KOPT-K1 (cell line): ENCODE measurements at regions not wholly inside any gene's neighbourhood (a gene's known extent, or its start where the extent isn't known, plus 50 kb on each side); places are given as distances from the start of the nearest gene placed in this dataset.

Experiments used
- H3K27ac ChIP-seq: fragments of 200-600 bp; sonication (generic); 2 replicates; pipeline ENCODE4 v1.5.1; 2016; ENCODE audit warnings: antibody characterized with exemption, mild to moderate bottlenecking, low read depth, low read length; ENCODE audit not compliant: poor library complexity, severe bottlenecking
- H3K36me3 ChIP-seq: fragments of 200-600 bp; sonication (generic); 2 replicates; pipeline ENCODE4 v1.5.1; 2017; ENCODE audit warnings: antibody characterized with exemption, mild to moderate bottlenecking, low read length, moderate library complexity; ENCODE audit not compliant: insufficient read depth
- H3K9me3 ChIP-seq: fragments of 200-600 bp; sonication (generic); 2 replicates; pipeline ENCODE4 v1.5.1; 2017; ENCODE audit warnings: antibody characterized with exemption, low read length, mild to moderate bottlenecking; ENCODE audit not compliant: insufficient read depth, poor library complexity, severe bottlenecking

GRCh38 chr13:62910541-62911060 lies 1495.0 kb upstream of the PCDH20 start:
- no peak overlapping the region for H3K27ac ChIP-seq
- no peaks in the 10 kb centered on the region for H3K9me3 ChIP-seq
- no peaks in the 10 kb centered on the region for H3K36me3 ChIP-seq

DNA sequence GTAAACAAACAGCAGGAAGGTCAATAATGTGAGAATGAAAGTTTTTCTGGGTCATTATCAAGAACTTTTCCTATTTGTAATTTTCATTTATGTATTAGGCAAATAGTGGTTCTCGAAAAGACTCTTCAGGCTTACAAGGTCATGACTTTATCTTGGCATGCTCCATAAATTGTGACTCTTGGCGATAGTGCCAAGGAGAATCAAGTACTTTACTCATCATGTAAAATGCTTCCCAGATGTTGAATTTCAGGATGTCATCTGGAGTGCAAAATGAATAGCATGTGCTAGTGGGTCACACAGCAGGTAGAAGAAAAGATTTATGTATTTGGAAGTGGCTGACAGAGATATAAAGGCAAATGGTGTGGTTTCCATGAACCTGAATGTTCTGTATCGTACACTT lies 1492.7 kb upstream of the PCDH20 start:
- Histone ChIP-seq H3K36me3 (no peaks in the 10 kb centered on the region), H3K27ac (no peak overlapping the region), H3K9me3 (no peaks in the 10 kb centered on the region)

- Histone ChIP-seq H3K27ac (no peak overlapping the region), H3K9me3 (no peaks in the 10 kb centered on the region), H3K36me3 (no peaks in the 10 kb centered on the region)
These were observed 1491.2 kb upstream of the PCDH20 start for GRCh38 chr13:62906896-62907295.

DNA sequence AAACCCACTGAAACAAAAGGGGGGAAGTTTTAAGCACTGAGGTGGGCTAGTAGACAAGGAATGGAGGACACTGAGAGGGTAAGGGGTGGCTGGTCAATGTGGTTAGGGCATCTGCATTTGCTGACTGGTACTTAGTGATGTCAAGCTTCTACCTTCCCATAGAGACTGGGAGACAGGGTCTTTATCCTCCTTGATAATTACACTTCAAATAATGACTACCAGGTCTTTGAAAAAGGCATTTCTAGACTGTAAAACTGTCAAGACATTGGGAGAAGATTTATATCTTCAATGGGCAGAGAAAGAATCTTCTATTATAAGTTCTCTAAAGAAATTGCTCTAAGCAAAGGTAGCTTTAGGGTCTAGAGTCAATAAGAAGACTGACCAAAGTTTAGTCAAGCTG lies 1490.8 kb upstream of the PCDH20 start:
- H3K27ac ChIP-seq: no peak overlapping the region
- H3K9me3 ChIP-seq: no peaks in the 10 kb centered on the region
- no peaks in the 10 kb centered on the region for H3K36me3 ChIP-seq

DNA sequence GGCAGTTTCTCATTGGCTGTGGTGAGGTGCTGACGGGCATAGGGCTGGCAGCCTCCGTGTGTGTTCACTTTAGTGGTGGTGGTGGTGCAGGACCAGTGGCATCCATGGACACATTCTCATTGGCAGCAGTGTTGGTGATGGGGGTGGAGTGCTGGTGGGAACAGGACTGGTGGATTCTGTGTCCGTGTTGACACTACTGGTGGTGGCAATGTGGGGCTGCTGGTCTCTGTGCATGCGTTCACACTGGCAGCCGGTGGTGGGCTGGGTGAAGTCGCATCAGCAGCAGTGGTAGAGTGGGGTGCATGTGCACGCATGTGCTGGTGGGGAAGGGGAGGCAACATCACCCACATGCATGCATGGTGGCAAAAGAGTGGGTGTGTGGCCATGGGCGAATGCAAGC lies 1471.4 kb upstream of the PCDH20 start:
- Histone ChIP-seq H3K36me3 (no peaks in the 10 kb centered on the region), H3K27ac (no peak overlapping the region), H3K9me3 (peaks cover 5% of the 10 kb centered on the region)

- H3K9me3 ChIP-seq: peaks cover 19% of the 10 kb centered on the region
- no peak overlapping the region for H3K27ac ChIP-seq
- H3K36me3 ChIP-seq: no peaks in the 10 kb centered on the region
These were observed 1463.4 kb upstream of the PCDH20 start for GRCh38 chr13:62879071-62879470.

DNA sequence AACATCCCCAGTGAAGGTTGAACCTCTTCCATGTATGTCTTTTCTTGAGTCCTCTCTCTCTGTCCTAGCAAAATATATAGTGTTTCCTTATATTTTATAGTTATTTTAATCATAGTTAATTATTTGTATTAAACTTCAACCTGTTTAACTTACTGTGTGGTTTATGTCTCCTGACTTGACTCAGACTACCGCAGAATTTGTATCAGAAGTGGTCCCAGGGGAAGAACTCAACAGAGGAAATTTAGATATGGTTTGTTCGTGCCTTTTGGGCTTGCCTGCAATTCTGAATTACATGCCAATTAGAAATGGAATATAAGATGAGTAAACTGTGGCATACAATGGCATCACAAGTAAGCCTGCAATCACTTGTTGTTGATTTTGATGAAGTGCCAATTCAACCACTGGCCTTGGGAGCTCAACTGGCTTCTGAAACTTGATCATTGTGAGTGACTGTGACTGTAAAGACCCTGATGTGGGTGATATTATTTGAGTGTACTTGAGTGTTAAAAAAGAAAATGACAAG lies 1459.5 kb upstream of the PCDH20 start:
- no peak overlapping the region for H3K27ac ChIP-seq
- peaks cover 13% of the 10 kb centered on the region for H3K9me3 ChIP-seq
- no peaks in the 10 kb centered on the region for H3K36me3 ChIP-seq

DNA sequence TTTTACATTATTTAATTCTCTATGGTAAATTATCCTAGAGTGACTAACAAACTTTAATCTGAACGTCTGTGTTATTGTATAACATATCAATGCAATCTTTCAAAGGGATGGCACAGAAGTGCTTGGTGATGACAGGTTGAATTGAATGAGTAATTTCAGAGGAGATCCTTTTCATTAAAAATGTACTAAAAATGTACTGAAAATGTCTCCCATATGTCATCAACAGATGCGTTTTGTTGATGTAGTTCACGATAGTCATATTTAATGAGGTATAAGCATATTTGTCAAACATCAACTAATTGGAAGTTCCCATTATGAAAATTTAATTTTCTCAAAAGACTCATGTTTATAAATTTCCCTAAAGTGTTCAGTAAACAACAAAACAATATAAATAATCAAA lies 1434.7 kb upstream of the PCDH20 start:
- Histone ChIP-seq H3K27ac (no peak overlapping the region), H3K36me3 (no peaks in the 10 kb centered on the region), H3K9me3 (no peaks in the 10 kb centered on the region)

- no peaks in the 10 kb centered on the region for H3K9me3 ChIP-seq
These were observed 1431.9 kb upstream of the PCDH20 start for GRCh38 chr13:62847520-62847919.

DNA sequence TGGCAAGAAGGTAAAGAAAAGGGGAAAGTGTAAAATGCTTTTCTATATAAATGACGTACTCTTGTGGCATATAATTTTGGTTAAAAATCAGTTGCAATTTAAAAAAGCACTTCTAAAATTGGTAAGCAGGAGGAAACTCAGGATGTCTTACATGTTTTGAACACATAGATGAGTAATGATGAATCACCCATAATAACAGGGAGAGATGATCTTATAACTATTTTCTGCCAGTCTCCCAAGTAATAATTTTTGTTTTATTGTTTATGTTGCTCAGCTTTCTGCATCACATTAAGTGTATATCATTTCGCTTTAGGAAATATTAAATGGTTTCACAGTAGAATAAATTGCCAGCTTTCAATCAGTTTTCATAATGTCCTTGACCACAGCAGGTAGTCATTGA lies 1430.7 kb upstream of the PCDH20 start:
- no peak overlapping the region for H3K27ac ChIP-seq

More at GRCh38 chr13:62847520-62847919, 1431.9 kb upstream of the PCDH20 start:
- Histone ChIP-seq H3K36me3 (no peaks in the 10 kb centered on the region), H3K27ac (no peak overlapping the region)

DNA sequence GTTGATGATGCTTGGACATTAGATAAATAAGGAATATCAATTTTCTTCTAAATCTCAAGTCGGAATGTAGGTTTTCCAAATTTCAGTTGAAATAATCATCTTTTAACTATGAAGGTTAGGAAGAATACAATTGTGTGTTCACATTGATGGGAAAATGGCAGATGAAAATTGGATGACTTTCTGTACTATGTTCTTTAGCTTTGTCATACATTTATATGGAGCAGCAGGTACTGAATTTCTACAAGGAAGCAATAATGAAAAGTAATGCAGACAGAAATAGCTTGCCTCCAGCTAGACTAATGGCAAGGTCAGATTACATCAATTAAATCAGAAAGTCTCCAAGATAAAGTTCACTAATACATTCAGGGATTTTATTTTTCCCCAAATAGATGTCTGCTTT lies 1423.7 kb upstream of the PCDH20 start:
- Histone ChIP-seq H3K27ac (no peak overlapping the region), H3K36me3 (no peaks in the 10 kb centered on the region), H3K9me3 (no peaks in the 10 kb centered on the region)

More for the DNA sequence above, 1430.7 kb upstream of the PCDH20 start:
- Histone ChIP-seq H3K9me3 (no peaks in the 10 kb centered on the region), H3K36me3 (no peaks in the 10 kb centered on the region)

DNA sequence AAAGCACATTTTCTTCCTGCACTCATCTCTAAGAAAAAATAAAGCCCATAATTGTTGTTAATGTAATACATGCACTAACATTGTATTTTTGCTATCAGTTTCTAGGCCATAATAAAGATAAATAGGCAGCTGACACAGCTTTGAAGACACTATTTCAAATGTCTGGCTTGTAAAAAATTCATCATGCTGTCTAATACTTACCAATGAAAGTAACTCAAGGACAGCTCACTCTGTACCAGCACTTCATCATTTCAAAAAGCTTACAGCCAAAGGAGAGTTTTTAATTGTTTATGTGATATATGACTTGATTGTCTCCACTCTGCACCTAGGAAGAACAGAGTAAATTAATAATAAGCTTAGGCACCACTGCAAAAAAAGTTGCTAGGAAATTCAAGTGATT lies 1423.3 kb upstream of the PCDH20 start:
- Histone ChIP-seq H3K9me3 (no peaks in the 10 kb centered on the region), H3K36me3 (no peaks in the 10 kb centered on the region)

DNA sequence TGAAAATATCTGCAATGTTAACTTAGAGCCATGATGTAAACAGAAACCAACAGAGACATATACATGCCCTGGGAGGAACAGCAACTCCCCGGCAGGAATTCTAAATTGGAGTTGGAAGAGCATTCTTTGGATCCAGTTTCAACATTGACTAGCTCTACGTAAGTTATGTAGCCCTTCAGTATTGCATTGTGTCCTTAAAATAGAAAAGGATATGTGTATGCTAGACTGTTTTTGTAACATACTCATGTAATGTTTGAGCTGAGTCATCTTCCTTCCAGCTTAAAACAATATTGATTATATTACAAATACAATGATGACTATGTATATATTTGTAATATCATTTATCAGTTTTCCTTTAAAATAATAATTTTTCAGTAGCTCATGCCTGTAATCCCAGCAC lies 1422.2 kb upstream of the PCDH20 start:
- Histone ChIP-seq H3K36me3 (no peaks in the 10 kb centered on the region), H3K27ac (no peak overlapping the region), H3K9me3 (no peaks in the 10 kb centered on the region)

More for the DNA sequence above, 1423.3 kb upstream of the PCDH20 start:
- no peak overlapping the region for H3K27ac ChIP-seq

- Histone ChIP-seq H3K9me3 (no peaks in the 10 kb centered on the region), H3K36me3 (no peaks in the 10 kb centered on the region), H3K27ac (no peak overlapping the region)
These were observed 1413.8 kb upstream of the PCDH20 start for GRCh38 chr13:62829486-62829885.

DNA sequence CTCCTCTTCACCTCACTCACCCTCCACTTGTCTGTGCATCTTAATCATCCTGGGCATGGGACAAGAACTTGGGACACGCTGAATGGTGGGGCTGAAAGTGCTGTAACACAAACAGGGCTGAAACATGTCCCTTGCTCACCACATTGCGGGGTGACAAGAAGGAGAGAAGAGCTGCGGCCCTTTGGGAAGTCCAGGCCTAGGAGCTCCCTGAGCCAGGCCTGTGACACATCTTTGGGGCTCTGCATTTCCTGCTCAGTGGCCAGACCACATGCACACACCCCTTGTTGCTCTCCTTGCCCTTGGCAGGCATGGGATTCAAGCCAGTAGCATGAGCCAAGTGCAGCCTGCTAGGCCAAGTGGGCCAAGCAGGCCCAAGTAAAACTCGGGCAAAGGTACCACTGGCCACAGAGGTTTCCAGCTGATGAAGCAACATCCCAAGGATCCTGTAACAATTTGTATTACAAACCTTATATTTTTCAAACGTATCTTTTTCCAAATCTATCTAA lies 1384.3 kb upstream of the PCDH20 start:
- no peaks in the 10 kb centered on the region for H3K9me3 ChIP-seq
- no peaks in the 10 kb centered on the region for H3K36me3 ChIP-seq
- H3K27ac ChIP-seq: no peak overlapping the region

DNA sequence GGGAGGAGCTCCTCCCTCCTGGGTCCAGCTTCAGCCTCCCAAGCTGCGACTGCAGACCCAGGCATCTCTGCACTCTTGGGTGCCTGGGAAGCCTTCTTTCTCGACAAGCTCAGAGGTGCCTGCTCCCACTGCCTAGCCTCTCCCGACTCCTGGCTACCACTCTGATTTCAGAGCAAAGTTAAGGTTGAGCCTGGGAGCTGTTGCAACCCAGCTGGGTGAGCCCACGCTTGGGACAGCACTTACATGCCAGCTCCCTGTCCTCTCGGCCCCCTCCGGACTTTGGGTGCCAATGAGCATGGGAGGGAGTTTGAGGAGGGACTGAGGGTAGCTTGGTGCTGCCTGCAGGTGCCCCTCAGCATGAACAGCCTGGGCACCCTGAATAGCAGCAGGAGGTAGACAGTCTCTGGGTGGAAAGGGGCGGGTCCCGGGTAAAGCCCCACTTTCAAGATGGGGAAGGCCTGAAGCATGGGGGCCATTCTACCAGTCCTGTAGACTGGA lies 1383.4 kb upstream of the PCDH20 start:
- Histone ChIP-seq H3K9me3 (no peaks in the 10 kb centered on the region), H3K36me3 (no peaks in the 10 kb centered on the region), H3K27ac (no peak overlapping the region)
